HEK293 (cell line): ENCODE measurements at regions not wholly inside any gene's neighbourhood (a gene's known extent, or its start where the extent isn't known, plus 50 kb on each side); places are given as distances from the start of the nearest gene placed in this dataset.

Experiments used
- FEZF1 ChIP-seq: fragments of 450-650 bp; formaldehyde crosslinking; IDR thresholded peaks from 2 replicates; pipeline ENCODE4 v1.5.1; 2016; ENCODE audit warnings: missing biosample characterization, missing genetic modification characterization
- INSM2 ChIP-seq: fragments of 450-650 bp; formaldehyde crosslinking; IDR thresholded peaks from 2 replicates; pipeline ENCODE4 v1.5.1; 2016; ENCODE audit warnings: missing biosample characterization, missing genetic modification characterization
- KLF10 ChIP-seq: fragments of 450-650 bp; IDR thresholded peaks from 2 replicates; pipeline ENCODE4 v1.5.1; 2018; ENCODE audit warnings: missing biosample characterization, mild to moderate bottlenecking, missing genetic modification characterization
- KLF17 ChIP-seq: fragments of 450-650 bp; formaldehyde crosslinking; IDR thresholded peaks from 2 replicates; pipeline ENCODE4 v1.5.1; 2016; ENCODE audit warnings: missing biosample characterization, missing genetic modification characterization
- OSR2 ChIP-seq: fragments of 450-650 bp; formaldehyde crosslinking; IDR thresholded peaks from 2 replicates; pipeline ENCODE4 v1.5.1; 2016; ENCODE audit warnings: missing biosample characterization, missing genetic modification characterization
- PRDM4 ChIP-seq: fragments of 450-650 bp; formaldehyde crosslinking; IDR thresholded peaks from 2 replicates; pipeline ENCODE4 v1.5.1; 2017; ENCODE audit warnings: missing biosample characterization, missing genetic modification characterization
- SALL2 ChIP-seq: fragments of 450-650 bp; formaldehyde crosslinking; IDR thresholded peaks from 2 replicates; pipeline ENCODE4 v1.5.0; 2017; ENCODE audit warnings: missing biosample characterization, mild to moderate bottlenecking, missing genetic modification characterization, borderline replicate concordance
- SP2 ChIP-seq: fragments of 450-650 bp; formaldehyde crosslinking; IDR thresholded peaks from 2 replicates; pipeline ENCODE4 v1.5.1; 2016; ENCODE audit warnings: missing biosample characterization, missing genetic modification characterization
- SP7 ChIP-seq: fragments of 450-650 bp; formaldehyde crosslinking; IDR thresholded peaks from 2 replicates; pipeline ENCODE4 v1.5.1; 2016; ENCODE audit warnings: missing biosample characterization, missing genetic modification characterization
- WT1 ChIP-seq: fragments of 450-650 bp; formaldehyde crosslinking; IDR thresholded peaks from 2 replicates; pipeline ENCODE4 v1.5.1; 2016; ENCODE audit warnings: missing biosample characterization, missing genetic modification characterization
- ZBTB17 ChIP-seq: fragments of 450-650 bp; formaldehyde crosslinking; IDR thresholded peaks from 2 replicates; pipeline ENCODE4 v1.5.1; 2016; ENCODE audit warnings: missing biosample characterization, missing genetic modification characterization
- ZBTB44 ChIP-seq: fragments of 450-650 bp; IDR thresholded peaks from 2 replicates; pipeline ENCODE4 v1.5.1; 2018; ENCODE audit warnings: missing biosample characterization, mild to moderate bottlenecking, missing genetic modification characterization
- ZFP37 ChIP-seq: fragments of 450-650 bp; formaldehyde crosslinking; IDR thresholded peaks from 2 replicates; pipeline ENCODE4 v1.5.1; 2016; ENCODE audit warnings: missing biosample characterization, missing genetic modification characterization
- ZNF114 ChIP-seq: fragments of 450-650 bp; formaldehyde crosslinking; IDR thresholded peaks from 2 replicates; pipeline ENCODE4 v1.5.0; 2017; ENCODE audit warnings: missing biosample characterization, missing genetic modification characterization
- ZNF24 ChIP-seq: fragments of 450-650 bp; formaldehyde crosslinking; IDR thresholded peaks from 2 replicates; pipeline ENCODE4 v1.5.1; 2016; ENCODE audit warnings: missing biosample characterization, missing genetic modification characterization
- ZNF404 ChIP-seq: fragments of 450-650 bp; formaldehyde crosslinking; IDR thresholded peaks from 2 replicates; pipeline ENCODE4 v1.5.1; 2017; ENCODE audit warnings: missing biosample characterization, missing genetic modification characterization
- ZNF843 ChIP-seq: fragments of 450-650 bp; formaldehyde crosslinking; IDR thresholded peaks from 2 replicates; pipeline ENCODE4 v1.5.1; 2016; ENCODE audit warnings: missing biosample characterization, missing genetic modification characterization
- TF ChIP-seq, protein P1 (sequence below): fragments of 450-650 bp; formaldehyde crosslinking; IDR thresholded peaks from 2 replicates; pipeline ENCODE4 v1.5.1; 2016; ENCODE audit warnings: missing biosample characterization, missing genetic modification characterization, borderline replicate concordance

GRCh38 chr9:81397481-81398381 lies 291.6 kb downstream of the TLE1 start (continued):
- TF ChIP-seq, protein P1, sequence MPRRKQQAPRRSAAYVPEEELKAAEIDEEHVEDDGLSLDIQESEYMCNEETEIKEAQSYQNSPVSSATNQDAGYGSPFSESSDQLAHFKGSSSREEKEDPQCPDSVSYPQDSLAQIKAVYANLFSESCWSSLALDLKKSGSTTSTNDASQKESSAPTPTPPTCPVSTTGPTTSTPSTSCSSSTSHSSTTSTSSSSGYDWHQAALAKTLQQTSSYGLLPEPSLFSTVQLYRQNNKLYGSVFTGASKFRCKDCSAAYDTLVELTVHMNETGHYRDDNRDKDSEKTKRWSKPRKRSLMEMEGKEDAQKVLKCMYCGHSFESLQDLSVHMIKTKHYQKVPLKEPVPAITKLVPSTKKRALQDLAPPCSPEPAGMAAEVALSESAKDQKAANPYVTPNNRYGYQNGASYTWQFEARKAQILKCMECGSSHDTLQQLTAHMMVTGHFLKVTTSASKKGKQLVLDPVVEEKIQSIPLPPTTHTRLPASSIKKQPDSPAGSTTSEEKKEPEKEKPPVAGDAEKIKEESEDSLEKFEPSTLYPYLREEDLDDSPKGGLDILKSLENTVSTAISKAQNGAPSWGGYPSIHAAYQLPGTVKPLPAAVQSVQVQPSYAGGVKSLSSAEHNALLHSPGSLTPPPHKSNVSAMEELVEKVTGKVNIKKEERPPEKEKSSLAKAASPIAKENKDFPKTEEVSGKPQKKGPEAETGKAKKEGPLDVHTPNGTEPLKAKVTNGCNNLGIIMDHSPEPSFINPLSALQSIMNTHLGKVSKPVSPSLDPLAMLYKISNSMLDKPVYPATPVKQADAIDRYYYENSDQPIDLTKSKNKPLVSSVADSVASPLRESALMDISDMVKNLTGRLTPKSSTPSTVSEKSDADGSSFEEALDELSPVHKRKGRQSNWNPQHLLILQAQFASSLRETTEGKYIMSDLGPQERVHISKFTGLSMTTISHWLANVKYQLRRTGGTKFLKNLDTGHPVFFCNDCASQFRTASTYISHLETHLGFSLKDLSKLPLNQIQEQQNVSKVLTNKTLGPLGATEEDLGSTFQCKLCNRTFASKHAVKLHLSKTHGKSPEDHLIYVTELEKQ (tag by site-specific recombination), result peak; percentile 73; the same call in 1 of the 2 replicates
- TF ChIP-seq ZBTB44 (tag by site-specific recombination) (peak; percentile 49; the same call in 1 of the 2 replicates), ZNF24 (tag by site-specific recombination) (0 out of 2 replicates have a peak, but pooled peaks have one; percentile 36), ZFP37 (tag by site-specific recombination) (no peak), ZBTB17 (tag by site-specific recombination) (peak; percentile 39; the same call in 1 of the 2 replicates), KLF17 (peak; percentile 46; the same call in 1 of the 2 replicates), WT1 (tag by site-specific recombination) (peak; percentile 91), ZNF843 (peak; percentile 37; the same call in 1 of the 2 replicates), SP2 (tag by site-specific recombination) (0 out of 2 replicates have a peak, but pooled peaks have one; percentile 9), PRDM4 (tag by site-specific recombination) (peak; percentile 49; the same call in 1 of the 2 replicates), FEZF1 (tag by site-specific recombination) (peak; percentile 49), ZNF404 (tag by site-specific recombination) (no peak), OSR2 (peak; percentile 83), SP7 (tag by site-specific recombination) (peak; percentile 74), SALL2 (tag by site-specific recombination) (no peak), ZNF114 (tag by site-specific recombination) (no peak), KLF10 (peak; percentile 42; the same call in 1 of the 2 replicates), INSM2 (tag by site-specific recombination) (0 out of 2 replicates have a peak, but pooled peaks have one; percentile 56)
